ENCODE measurements at regions not wholly inside any gene's neighbourhood (a gene's known extent, or its start where the extent isn't known, plus 50 kb on each side); places are given as distances from the start of the nearest gene placed in this dataset.

DNA sequence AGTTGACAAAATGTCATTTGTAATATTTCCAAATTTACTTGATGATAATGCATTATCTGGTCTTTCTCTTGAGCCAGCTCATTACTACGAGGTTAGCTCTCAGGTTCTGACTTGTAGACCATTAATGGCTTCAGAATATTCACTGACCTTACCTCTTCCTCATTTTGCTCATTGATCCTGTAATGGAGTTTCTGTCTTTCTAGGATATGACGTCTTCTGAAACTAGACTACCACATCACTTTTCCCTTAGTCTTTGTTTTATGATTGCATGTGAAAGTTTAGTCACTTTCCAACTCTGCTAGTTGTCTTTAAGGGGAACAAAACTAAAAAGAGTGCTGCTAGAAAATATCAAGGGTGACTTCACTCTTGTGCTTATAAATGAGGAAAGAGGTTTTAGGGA is 697.6 kb downstream of the JRKL start:
- no peak overlapping the region for H3K4me3 ChIP-seq
- H3K36me3 ChIP-seq (ENCODE audit: control insufficient read depth, insufficient read depth, low read length) = no peaks in the 10 kb centered on the region
- no peak overlapping the region for H3K27ac ChIP-seq (ENCODE audit: extremely low read depth, low read depth, low read length)
- no peaks in the 10 kb centered on the region for H3K79me2 ChIP-seq (ENCODE audit: control insufficient read depth, insufficient read depth, low read length)
- ChIA-PET POLR2A (no interaction called here), CTCF (ENCODE audit: low intra/inter-chr PET ratio) (no interaction called here)
- no peak overlapping the region for H3K4me2 ChIP-seq (ENCODE audit: insufficient read depth, low read length)
- in situ Hi-C loops (cut with MboI) (no loop called here), intact Hi-C loops (cut with micrococcal nuclease) (no loop called here)
- H3K27me3 ChIP-seq (ENCODE audit: control insufficient read depth in 2 of 2, insufficient read depth in 2 of 2, low read length in 2 of 2) = no peaks in the 10 kb centered on the region
- H4K20me1 ChIP-seq (replicated peaks; ENCODE audit: control insufficient read depth, insufficient read depth, low read length) = no peaks in the 10 kb centered on the region
- no peak for ATAC-seq
- DNase-seq (ENCODE audit: extremely low read depth in 1 of 4, low spot score in 3 of 4) = no peak
- no peaks in the 10 kb centered on the region for H3K4me1 ChIP-seq (replicated peaks in 1 of 2; ENCODE audit: control insufficient read depth in 2 of 2, insufficient read depth in 2 of 2, low read length in 2 of 2)
- no peak for FAIRE-seq
- H3K9ac ChIP-seq (ENCODE audit: insufficient read depth in 1 of 2, low read depth in 2 of 2, low read length in 2 of 2) = no peak overlapping the region
- TF ChIP-seq, protein P1, sequence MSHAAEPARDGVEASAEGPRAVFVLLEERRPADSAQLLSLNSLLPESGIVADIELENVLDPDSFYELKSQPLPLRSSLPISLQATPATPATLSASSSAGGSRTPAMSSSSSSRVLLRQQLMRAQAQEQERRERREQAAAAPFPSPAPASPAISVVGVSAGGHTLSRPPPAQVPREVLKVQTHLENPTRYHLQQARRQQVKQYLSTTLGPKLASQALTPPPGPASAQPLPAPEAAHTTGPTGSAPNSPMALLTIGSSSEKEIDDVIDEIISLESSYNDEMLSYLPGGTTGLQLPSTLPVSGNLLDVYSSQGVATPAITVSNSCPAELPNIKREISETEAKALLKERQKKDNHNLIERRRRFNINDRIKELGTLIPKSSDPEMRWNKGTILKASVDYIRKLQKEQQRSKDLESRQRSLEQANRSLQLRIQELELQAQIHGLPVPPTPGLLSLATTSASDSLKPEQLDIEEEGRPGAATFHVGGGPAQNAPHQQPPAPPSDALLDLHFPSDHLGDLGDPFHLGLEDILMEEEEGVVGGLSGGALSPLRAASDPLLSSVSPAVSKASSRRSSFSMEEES (CRISPR knock-in tag; IDR thresholded peaks at IDR 0.05) = no peak
- TF ChIP-seq BACH1 (tag; IDR thresholded peaks at IDR 0.05) = no peak
- no peak for TF ChIP-seq NR2C2 (CRISPR knock-in tag; IDR thresholded peaks at IDR 0.05)
- TF ChIP-seq NR2C2 (tag; IDR thresholded peaks at IDR 0.05) = no peak
- no peak for TF ChIP-seq CTBP1 (IDR thresholded peaks at IDR 0.05; ENCODE audit: borderline replicate concordance)
- TF ChIP-seq, protein P2, sequence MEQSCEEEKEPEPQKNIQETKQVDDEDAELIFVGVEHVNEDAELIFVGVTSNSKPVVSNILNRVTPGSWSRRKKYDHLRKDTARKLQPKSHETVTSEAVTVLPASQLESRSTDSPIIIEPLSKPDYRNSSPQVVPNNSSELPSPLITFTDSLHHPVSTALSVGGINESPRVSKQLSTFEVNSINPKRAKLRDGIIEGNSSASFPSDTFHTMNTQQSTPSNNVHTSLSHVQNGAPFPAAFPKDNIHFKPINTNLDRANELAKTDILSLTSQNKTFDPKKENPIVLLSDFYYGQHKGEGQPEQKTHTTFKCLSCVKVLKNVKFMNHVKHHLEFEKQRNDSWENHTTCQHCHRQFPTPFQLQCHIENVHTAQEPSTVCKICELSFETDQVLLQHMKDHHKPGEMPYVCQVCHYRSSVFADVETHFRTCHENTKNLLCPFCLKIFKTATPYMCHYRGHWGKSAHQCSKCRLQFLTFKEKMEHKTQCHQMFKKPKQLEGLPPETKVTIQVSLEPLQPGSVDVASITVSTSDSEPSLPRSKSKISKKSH (CRISPR knock-in tag; IDR thresholded peaks at IDR 0.05) = no peak
- no peak for TF ChIP-seq MXI1 (IDR thresholded peaks at IDR 0.05; ENCODE audit: low read depth, low read length)
- no peak for TF ChIP-seq TBL1XR1 (IDR thresholded peaks at IDR 0.05; ENCODE audit: low read length in 2 of 2)
- no peak for TF ChIP-seq ZNF23 (CRISPR knock-in tag; IDR thresholded peaks at IDR 0.05)
- TF ChIP-seq, protein P3, sequence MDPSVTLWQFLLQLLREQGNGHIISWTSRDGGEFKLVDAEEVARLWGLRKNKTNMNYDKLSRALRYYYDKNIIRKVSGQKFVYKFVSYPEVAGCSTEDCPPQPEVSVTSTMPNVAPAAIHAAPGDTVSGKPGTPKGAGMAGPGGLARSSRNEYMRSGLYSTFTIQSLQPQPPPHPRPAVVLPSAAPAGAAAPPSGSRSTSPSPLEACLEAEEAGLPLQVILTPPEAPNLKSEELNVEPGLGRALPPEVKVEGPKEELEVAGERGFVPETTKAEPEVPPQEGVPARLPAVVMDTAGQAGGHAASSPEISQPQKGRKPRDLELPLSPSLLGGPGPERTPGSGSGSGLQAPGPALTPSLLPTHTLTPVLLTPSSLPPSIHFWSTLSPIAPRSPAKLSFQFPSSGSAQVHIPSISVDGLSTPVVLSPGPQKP (CRISPR knock-in tag; IDR thresholded peaks at IDR 0.05) = no peak
- TF ChIP-seq NFE2L1 (tag; IDR thresholded peaks at IDR 0.05; ENCODE audit: borderline replicate concordance, low read depth) = no peak
- TF ChIP-seq, protein P4, sequence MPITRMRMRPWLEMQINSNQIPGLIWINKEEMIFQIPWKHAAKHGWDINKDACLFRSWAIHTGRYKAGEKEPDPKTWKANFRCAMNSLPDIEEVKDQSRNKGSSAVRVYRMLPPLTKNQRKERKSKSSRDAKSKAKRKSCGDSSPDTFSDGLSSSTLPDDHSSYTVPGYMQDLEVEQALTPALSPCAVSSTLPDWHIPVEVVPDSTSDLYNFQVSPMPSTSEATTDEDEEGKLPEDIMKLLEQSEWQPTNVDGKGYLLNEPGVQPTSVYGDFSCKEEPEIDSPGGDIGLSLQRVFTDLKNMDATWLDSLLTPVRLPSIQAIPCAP (CRISPR knock-in tag; IDR thresholded peaks at IDR 0.05; ENCODE audit: borderline replicate concordance) = no peak
- TF ChIP-seq HLTF (IDR thresholded peaks at IDR 0.05) = no peak
- TF ChIP-seq SRSF1 (IDR thresholded peaks at IDR 0.05; ENCODE audit: low read depth, low read length) = no peak
- TF ChIP-seq RBFOX2 (IDR thresholded peaks at IDR 0.05; ENCODE audit: low read depth, low read length) = no peak
- TF ChIP-seq TEAD2 (tag; IDR thresholded peaks at IDR 0.05) = no peak
- no peak for TF ChIP-seq ZNF717 (CRISPR knock-in tag; IDR thresholded peaks at IDR 0.05)
- H2AFZ ChIP-seq (ENCODE audit: low read depth, low read length) = no peak overlapping the region
- no TSS peak for BruUV-seq (replicated peaks)
- no peaks in the 10 kb centered on the region for H3K9me1 ChIP-seq (ENCODE audit: control insufficient read depth, insufficient read depth, low read length)
- WGBS (ENCODE audit: insufficient coverage, low coverage, missing lambda C conversion rate) = 5% methylated on average over 2 of the region's 2 CpGs
- no peaks in the 10 kb centered on the region for H3K9me3 ChIP-seq (replicated peaks; ENCODE audit: control insufficient read depth, insufficient read depth, low read depth, low read length)

All from K562 (cell line).